ENCODE measurements at regions not wholly inside any gene's neighbourhood (a gene's known extent, or its start where the extent isn't known, plus 50 kb on each side); places are given as distances from the start of the nearest gene placed in this dataset.
"Not testable (repeated sequence)": the region's sequence is repeated elsewhere in the genome, so short reads cannot be mapped to it uniquely, and the experiment has no call there.

GRCh38 chr4:49575250-49575649, 589.2 kb downstream of the CWH43 start:
- not testable (repeated sequence) for DNase-seq (ENCODE audit: low spot score)

- DNase-seq (ENCODE audit: low spot score) = not testable (repeated sequence)
Observed at GRCh38 chr4:49578371-49578770, 592.3 kb downstream of the CWH43 start.

DNA sequence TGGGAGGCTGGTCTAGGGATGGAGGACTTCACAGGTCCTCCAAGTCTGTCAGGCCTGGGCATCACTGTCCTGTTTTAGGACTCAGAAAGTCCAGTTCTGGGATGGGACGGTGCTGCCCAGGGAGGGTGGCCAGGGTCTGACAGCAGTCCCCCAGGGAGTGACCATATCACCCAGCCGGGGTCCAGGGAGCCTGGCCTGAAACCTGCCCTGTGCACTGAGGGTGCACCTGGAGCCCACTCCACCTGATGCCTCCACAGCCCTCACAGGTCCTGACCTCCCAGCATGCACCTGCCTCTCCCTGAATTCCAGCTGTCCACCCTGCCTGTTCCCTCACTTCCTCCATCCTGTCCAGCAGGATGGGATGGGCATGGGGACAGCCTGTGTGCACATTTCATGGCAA, 592.8 kb downstream of the CWH43 start:
- not testable (repeated sequence) for DNase-seq (ENCODE audit: low spot score)

DNA sequence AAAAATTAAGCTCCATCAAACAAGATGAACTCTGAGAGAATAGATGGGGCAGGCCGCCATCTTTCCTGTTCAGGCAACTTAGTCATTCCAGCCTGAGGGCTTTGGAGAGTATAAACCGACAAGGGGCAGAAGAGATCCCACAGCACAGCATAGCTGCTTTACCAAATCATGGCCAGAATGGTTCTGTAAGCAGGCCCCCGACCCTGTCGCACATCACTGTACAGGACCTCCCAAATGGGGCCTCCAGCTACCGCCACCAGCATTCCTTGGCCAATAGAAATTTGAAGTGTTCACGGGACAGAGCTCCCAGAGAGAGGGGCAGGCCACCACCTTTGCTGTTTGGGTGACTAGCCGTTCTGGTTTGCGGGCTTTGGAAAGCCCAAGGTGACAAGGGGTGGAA, 594.1 kb downstream of the CWH43 start:
- not testable (repeated sequence) for DNase-seq (ENCODE audit: low spot score)

- not testable (repeated sequence) for DNase-seq (ENCODE audit: low spot score)
Observed at GRCh38 chr4:49588401-49588800, 602.3 kb downstream of the CWH43 start.

DNA sequence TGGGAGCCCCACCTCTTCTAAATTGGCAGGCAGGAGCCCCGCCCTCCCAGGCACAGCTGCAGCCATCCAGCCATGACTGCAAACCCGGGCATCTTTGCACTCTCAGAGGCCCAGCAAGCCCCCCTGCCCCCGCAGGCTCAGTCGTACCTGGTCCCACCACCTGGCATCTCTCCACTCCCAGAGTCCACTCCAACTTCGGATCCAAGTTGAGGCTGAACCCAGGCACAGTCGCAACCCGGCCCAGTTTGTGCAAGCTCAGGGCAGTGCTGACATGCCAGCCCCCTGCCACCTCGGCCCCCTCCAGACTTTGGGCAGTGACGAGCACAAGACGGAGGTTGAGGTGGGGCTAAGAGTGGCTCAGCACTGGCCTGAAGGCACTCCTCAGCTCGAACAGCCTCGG, 632.4 kb downstream of the CWH43 start:
- not testable (repeated sequence) for DNase-seq (ENCODE audit: low spot score)

DNA sequence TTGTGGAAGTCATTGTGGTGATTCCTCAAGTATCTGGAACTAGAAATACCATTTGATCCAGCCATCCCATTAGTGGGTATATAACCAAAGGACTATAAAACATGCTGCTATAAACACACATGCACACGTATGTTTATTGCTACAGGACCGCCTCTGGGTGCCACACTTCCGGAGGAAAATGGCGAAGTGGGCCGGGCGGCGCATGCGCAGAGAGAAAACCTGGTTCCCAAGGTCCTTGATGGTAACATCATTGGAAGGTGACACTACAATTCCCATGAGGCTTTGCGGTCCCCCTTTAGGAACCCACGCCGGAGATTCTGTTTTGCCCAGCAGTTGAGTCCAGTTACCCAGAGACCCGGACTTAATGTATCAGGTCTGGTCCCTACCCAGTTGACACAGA, 640.4 kb downstream of the CWH43 start:
- DNase-seq (ENCODE audit: low spot score) = not testable (repeated sequence)
